AG09309 (cell line): ENCODE measurements at regions not wholly inside any gene's neighbourhood (a gene's known extent, or its start where the extent isn't known, plus 50 kb on each side); places are given as distances from the start of the nearest gene placed in this dataset.

Experiments
- DNase-seq: peaks from one replicate; pipeline ENCODE4 v3.0.0-alpha.2; 2010; ENCODE audit warnings: low read depth
- H3K4me3 ChIP-seq: 2 replicates; pipeline ENCODE4 v1.5.1; 2011; ENCODE audit warnings: mild to moderate bottlenecking, low read depth, low read length, moderate library complexity; ENCODE audit not compliant: control insufficient read depth
- CTCF ChIP-seq: IDR thresholded peaks from 2 replicates; pipeline ENCODE4 v1.5.1; 2011; ENCODE audit warnings: mild to moderate bottlenecking, low read depth, low read length, inconsistent platforms; ENCODE audit not compliant: insufficient read depth, control insufficient read depth; ENCODE audit errors: missing control alignments

- no peak for TF ChIP-seq CTCF
Observed at GRCh38 chr7:136180984-136181383, 203.8 kb upstream of the MTPN start.

GRCh38 chr7:136179851-136180721 lies 202.9 kb upstream of the MTPN start:
- TF ChIP-seq CTCF = no peak
- no peak for DNase-seq
- no peak overlapping the region for H3K4me3 ChIP-seq

More at GRCh38 chr7:136180984-136181383, 203.8 kb upstream of the MTPN start:
- DNase-seq = no peak
- H3K4me3 ChIP-seq = no peak overlapping the region

DNA sequence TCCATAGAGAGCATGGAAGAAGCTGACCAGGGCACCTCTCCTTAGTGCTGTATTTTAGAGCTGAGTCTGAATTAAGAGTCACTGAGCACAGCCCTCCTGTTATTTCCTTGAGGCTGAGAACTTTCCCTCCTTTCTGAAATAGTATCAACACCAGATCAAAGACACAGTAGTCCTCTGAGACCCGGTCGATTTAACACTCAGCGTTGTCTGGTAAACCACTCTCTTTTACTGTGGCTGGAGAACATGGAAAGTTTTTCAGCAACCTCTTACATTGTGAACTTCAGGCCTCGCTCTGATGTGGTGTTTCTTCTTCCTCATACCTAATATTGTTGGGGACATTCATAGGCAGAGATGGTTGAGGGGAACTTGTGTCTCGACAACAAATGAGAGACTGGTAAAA lies 202.0 kb upstream of the MTPN start:
- H3K4me3 ChIP-seq = no peak overlapping the region
- no peak for TF ChIP-seq CTCF

DNA sequence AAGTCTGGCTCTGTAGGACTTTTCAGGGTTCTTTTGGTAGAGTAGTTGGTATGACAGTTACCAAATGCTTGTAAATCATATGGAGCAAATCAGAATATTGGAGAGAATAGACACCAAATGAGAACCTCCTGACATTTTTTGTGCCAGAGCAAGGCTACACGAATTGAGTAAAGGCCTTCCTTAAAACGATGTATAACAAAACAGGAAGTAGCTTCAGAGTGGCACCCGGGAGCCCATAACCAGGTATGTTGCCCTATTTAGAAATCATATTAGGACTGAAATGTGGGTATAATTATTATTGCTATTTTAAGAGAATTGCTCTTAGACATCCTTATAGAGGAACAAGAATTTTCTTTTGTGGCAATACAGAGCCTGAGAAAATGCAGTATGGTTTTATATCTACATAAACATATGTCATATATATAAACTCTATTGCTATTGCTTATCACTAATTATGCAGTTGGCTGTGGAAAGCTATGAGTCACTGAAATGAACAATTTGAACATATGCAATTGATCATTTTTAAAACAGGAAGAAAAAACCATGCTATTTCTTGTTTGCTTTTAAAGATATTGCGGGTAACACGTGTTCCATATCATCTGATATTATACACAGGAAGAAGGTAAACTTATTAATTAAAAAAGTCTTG lies 197.4 kb upstream of the MTPN start:
- no peak for DNase-seq
- H3K4me3 ChIP-seq = no peak overlapping the region
- TF ChIP-seq CTCF = no peak

More for the DNA sequence above, 202.0 kb upstream of the MTPN start:
- no peak for DNase-seq

- TF ChIP-seq CTCF = no peak
- no peak overlapping the region for H3K4me3 ChIP-seq
- no peak for DNase-seq
Observed at GRCh38 chr7:136173874-136174273, 196.7 kb upstream of the MTPN start.

DNA sequence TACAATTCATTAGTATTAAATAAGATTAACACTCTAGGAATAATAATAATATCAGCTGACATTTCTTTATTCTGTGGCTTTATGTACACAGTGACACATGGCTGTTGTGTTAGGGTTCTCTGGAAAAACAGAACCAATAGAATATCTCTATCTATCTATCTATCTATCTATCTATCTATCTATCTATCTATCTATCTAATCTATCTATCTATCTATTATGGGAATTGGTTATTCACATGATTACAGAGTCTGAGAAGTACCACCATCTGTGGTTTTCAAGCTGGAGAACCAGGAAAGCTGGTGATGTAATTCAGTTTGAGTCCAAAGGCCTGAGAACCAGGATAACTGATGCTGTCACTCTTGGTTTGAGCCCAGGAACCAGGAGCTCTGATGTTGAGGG lies 194.1 kb upstream of the MTPN start:
- no peak for TF ChIP-seq CTCF
- no peak for DNase-seq
- no peak overlapping the region for H3K4me3 ChIP-seq
